ENCODE measurements at regions not wholly inside any gene's neighbourhood (a gene's known extent, or its start where the extent isn't known, plus 50 kb on each side); places are given as distances from the start of the nearest gene placed in this dataset.

- H3K27me3 Mint-ChIP-seq = peaks cover 17% of the 10 kb centered on the region
- no peak overlapping the region for H3K4me3 Mint-ChIP-seq (ENCODE audit: low read depth)
- no peak for DNase-seq (ENCODE audit: low spot score, unreplicated experiment)
- no peak for TF ChIP-seq CTCF (IDR thresholded peaks at IDR 0.05; ENCODE audit: unreplicated experiment)
- no peaks in the 10 kb centered on the region for H3K9me3 Mint-ChIP-seq (ENCODE audit: low read depth)
- no peak overlapping the region for H3K27ac Mint-ChIP-seq
- H3K36me3 Mint-ChIP-seq (ENCODE audit: insufficient read depth) = no peaks in the 10 kb centered on the region
- no peaks in the 10 kb centered on the region for H3K4me1 Mint-ChIP-seq (ENCODE audit: low read depth)
Measured at GRCh38 chr2:207308519-207309224, 142.9 kb upstream of the KLF7 start.

- DNase-seq (ENCODE audit: low spot score, unreplicated experiment) = no peak
- no peak overlapping the region for H3K27ac Mint-ChIP-seq
- H3K36me3 Mint-ChIP-seq (ENCODE audit: insufficient read depth) = no peaks in the 10 kb centered on the region
- no peaks in the 10 kb centered on the region for H3K4me1 Mint-ChIP-seq (ENCODE audit: low read depth)
- peaks cover 14% of the 10 kb centered on the region for H3K27me3 Mint-ChIP-seq
- H3K4me3 Mint-ChIP-seq (ENCODE audit: low read depth) = no peak overlapping the region
- no peak for TF ChIP-seq CTCF (IDR thresholded peaks at IDR 0.05; ENCODE audit: unreplicated experiment)
- H3K9me3 Mint-ChIP-seq (ENCODE audit: low read depth) = no peaks in the 10 kb centered on the region
Measured at GRCh38 chr2:207311316-207312005, 145.7 kb upstream of the KLF7 start.

- H3K36me3 Mint-ChIP-seq (ENCODE audit: insufficient read depth) = no peaks in the 10 kb centered on the region
- no peaks in the 10 kb centered on the region for H3K9me3 Mint-ChIP-seq (ENCODE audit: low read depth)
- no peak for TF ChIP-seq CTCF (IDR thresholded peaks at IDR 0.05; ENCODE audit: unreplicated experiment)
- no peak for DNase-seq (ENCODE audit: low spot score, unreplicated experiment)
- peaks cover 2% of the 10 kb centered on the region for H3K4me1 Mint-ChIP-seq (ENCODE audit: low read depth)
- no peak overlapping the region for H3K4me3 Mint-ChIP-seq (ENCODE audit: low read depth)
- no peak overlapping the region for H3K27ac Mint-ChIP-seq
- H3K27me3 Mint-ChIP-seq = peaks cover 14% of the 10 kb centered on the region
Measured at GRCh38 chr2:207312006-207312356, 146.2 kb upstream of the KLF7 start.

GRCh38 chr2:207313947-207314346 lies 148.2 kb upstream of the KLF7 start:
- TF ChIP-seq CTCF (IDR thresholded peaks at IDR 0.05; ENCODE audit: unreplicated experiment) = no peak
- Mint-ChIP-seq H3K4me3 (ENCODE audit: low read depth) (no peak overlapping the region), H3K9me3 (ENCODE audit: low read depth) (no peaks in the 10 kb centered on the region), H3K36me3 (ENCODE audit: insufficient read depth) (no peaks in the 10 kb centered on the region), H3K4me1 (ENCODE audit: low read depth) (peaks cover 2% of the 10 kb centered on the region), H3K27ac (no peak overlapping the region), H3K27me3 (peaks cover 18% of the 10 kb centered on the region)
- DNase-seq (ENCODE audit: low spot score, unreplicated experiment) = no peak

GRCh38 chr2:207315131-207315530 lies 149.4 kb upstream of the KLF7 start:
- no peak for DNase-seq (ENCODE audit: low spot score, unreplicated experiment)
- Mint-ChIP-seq H3K27ac (no peak overlapping the region), H3K9me3 (ENCODE audit: low read depth) (no peaks in the 10 kb centered on the region), H3K27me3 (peaks cover 22% of the 10 kb centered on the region), H3K4me1 (ENCODE audit: low read depth) (peaks cover 2% of the 10 kb centered on the region), H3K36me3 (ENCODE audit: insufficient read depth) (no peaks in the 10 kb centered on the region), H3K4me3 (ENCODE audit: low read depth) (no peak overlapping the region)
- no peak for TF ChIP-seq CTCF (IDR thresholded peaks at IDR 0.05; ENCODE audit: unreplicated experiment)
